Left lung (tissue), 4 donors: ENCODE measurements at regions not wholly inside any gene's neighbourhood (a gene's known extent, or its start where the extent isn't known, plus 50 kb on each side); places are given as distances from the start of the nearest gene placed in this dataset.

Experiments
- ATAC-seq: fragments of 200-7000 bp; cut with Tn5 transposase; one replicate; pipeline ENCODE4 v1.9.1; 2020; ENCODE audit warnings: moderate library complexity
- DNase-seq, 4 donors: peaks; one replicate each; pipeline ENCODE4 v3.0.0-alpha.2; 2013 to 2020
- H3K27ac ChIP-seq, 2 donors: fragments of 200-600 bp; sonication (generic) in 1 of 2; one replicate each; pipeline versions ENCODE4 v1.5.0 to v1.8.0; 2020 to 2021
- H3K27me3 ChIP-seq, 2 donors: fragments of 200-600 bp; sonication (generic) in 1 of 2; one replicate each; pipeline versions ENCODE4 v1.5.0 to v1.8.0; 2020 to 2021
- H3K36me3 ChIP-seq, 2 donors: fragments of 200-600 bp; sonication (generic) in 1 of 2; one replicate each; pipeline versions ENCODE4 v1.5.0 to v1.8.0; 2020 to 2021
- H3K4me1 ChIP-seq, 2 donors: fragments of 200-600 bp; one replicate each; pipeline ENCODE4 v1.8.0; 2021
- H3K4me3 ChIP-seq, 2 donors: fragments of 200-600 bp; sonication (generic) in 1 of 2; one replicate each; pipeline versions ENCODE4 v1.5.0 to v1.8.0; 2020 to 2021; ENCODE audit warnings: mild to moderate bottlenecking in 1 of 2
- H3K9me3 ChIP-seq, 2 donors: fragments of 200-600 bp; sonication (generic) in 1 of 2; one replicate each; pipeline versions ENCODE4 v1.5.0 to v1.8.0; 2020 to 2021
- intact Hi-C, 2 donors: fragments of 100-400 bp; cut with DNase I; formaldehyde crosslinking; loops; one replicate each; pipeline versions ENCODE4 v1.11.2 to v1.14.2; 2022
- TF ChIP-seq, protein P1 (sequence below), 2 donors: fragments of 200-600 bp; sonication (generic) in 1 of 2; IDR thresholded peaks; one replicate each; pipeline versions ENCODE4 v1.5.0 to v1.8.0; 2021; ENCODE audit warnings: antibody characterized with exemption in 2 of 2
- donor health status: DM: no; HTN: yes; CAD: no.
- donor health status: DM: no; HTN: no; CAD: no.

DNA sequence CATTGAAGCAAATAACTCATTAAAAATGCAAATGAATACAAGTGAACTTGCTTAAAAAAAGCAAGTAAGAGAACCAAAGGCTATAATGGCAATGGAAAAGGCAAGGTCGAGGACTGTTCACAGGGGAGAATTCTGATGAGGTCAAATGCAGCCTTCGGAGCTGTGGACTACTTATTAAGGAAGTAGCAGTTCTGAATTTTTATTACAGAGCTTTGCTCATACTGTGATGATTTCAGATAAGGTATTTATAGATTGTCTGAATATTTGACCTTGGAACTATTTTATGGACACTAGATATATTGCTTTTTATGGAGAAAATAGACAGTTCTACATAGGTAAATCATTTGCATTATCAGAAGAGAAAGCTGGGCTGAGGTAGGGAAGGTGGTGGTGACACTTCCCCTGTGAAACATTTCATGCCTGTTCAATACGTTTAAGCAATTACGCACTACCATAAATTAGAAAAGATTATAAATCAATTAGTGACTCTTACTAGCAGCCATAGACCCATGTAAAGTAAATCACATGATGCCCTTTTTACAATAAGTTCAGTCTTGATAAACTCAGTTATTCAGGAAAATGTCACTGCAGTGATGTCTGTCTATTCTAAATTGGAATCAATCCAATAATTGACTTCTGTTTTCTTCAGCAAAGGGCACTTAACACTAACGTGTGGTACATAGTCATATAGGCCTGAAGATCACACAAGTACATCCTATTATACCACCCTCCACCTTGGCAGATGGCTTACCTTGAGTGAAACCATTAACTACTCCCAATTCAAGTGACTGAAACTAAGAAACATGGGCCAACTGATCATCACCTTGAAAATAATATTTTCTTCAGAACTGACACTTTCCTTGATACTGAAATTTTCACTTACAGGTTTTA is 260.0 kb downstream of the KLF12 start:
- intact Hi-C loops, result no loop called here
- TF ChIP-seq, protein P1, sequence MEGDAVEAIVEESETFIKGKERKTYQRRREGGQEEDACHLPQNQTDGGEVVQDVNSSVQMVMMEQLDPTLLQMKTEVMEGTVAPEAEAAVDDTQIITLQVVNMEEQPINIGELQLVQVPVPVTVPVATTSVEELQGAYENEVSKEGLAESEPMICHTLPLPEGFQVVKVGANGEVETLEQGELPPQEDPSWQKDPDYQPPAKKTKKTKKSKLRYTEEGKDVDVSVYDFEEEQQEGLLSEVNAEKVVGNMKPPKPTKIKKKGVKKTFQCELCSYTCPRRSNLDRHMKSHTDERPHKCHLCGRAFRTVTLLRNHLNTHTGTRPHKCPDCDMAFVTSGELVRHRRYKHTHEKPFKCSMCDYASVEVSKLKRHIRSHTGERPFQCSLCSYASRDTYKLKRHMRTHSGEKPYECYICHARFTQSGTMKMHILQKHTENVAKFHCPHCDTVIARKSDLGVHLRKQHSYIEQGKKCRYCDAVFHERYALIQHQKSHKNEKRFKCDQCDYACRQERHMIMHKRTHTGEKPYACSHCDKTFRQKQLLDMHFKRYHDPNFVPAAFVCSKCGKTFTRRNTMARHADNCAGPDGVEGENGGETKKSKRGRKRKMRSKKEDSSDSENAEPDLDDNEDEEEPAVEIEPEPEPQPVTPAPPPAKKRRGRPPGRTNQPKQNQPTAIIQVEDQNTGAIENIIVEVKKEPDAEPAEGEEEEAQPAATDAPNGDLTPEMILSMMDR (IDR thresholded peaks at IDR 0.05), result no peak
- no peak for DNase-seq
- Histone ChIP-seq H3K4me1 (peaks cover 0 to 4% of the 10 kb centered on the region in 2 donors), H3K36me3 (no peaks in the 10 kb centered on the region), H3K27ac (no peak overlapping the region), H3K4me3 (no peak overlapping the region), H3K9me3 (no peaks in the 10 kb centered on the region), H3K27me3 (no peaks in the 10 kb centered on the region)
- no peak for ATAC-seq

DNA sequence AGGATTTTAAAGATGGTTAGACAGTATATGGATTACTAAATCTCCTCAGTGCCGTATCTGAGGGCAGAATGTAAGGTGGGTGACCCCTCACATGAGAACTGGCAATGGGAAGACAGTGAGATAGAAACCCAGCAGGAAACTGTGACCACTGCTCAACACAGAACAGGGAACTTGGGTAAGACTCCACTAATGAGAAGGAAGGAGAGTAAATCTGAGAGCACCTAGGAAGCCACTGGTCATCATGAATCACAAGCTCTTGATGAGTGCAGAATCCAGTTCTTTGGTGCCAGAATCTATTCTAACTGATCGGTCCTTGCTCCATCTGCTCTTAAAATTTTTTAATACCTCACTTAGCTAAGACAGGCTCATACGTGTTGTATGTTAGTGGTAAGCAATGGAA is 261.8 kb downstream of the KLF12 start:
- Histone ChIP-seq H3K4me3 (no peak overlapping the region), H3K4me1 (peaks cover 0 to 4% of the 10 kb centered on the region in 2 donors), H3K9me3 (no peaks in the 10 kb centered on the region), H3K27ac (no peak overlapping the region), H3K27me3 (no peaks in the 10 kb centered on the region), H3K36me3 (no peaks in the 10 kb centered on the region)
- intact Hi-C loops, result no loop called here
- DNase-seq (no peak), ATAC-seq (no peak)
- TF ChIP-seq, protein P1 (IDR thresholded peaks at IDR 0.05), result no peak

DNA sequence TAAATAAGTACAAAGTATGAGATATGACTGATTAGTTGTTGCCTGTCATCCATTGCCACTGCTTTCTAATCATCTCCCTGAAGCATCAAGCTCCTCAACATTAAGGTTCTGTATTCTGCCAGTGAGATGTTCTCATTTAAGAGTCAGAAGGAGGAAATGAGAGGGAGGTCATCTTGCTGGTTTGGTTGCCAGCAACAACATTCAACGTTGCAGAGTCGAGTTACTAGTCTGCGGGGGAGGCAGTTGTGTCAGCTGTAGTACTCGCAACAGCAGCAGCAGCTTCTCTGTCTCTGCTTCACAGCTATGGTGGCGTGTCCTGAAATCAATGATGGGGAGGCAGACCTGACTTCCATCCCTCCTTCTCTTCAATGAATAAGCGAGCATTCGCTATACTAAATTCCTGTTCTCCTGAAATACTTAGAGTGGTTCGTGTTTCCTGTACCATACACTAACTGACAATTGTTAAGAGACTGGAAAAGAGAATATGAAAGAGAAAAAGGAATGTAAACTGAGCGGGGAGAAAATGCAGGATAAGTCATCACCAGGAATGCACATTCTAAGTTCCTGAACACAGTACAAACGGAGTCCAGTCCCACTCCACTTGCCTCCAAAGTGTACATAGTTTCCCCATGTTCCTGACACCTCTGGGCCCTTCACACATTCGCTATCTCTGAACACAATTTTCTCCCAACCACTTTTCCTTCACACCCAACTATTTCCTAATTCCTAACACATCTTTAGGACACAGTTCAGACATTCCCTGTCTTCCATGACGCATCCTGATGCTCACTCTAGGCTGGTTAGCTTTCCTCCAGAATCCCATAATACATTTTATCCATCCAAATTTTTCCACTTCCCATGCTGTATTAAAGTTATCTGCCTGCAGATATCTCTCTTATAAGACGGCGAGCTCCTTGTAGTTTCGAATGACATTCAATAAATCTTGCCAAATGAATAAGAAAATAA is 263.0 kb downstream of the KLF12 start:
- TF ChIP-seq, protein P1 (IDR thresholded peaks at IDR 0.05), result no peak
- H3K4me1 ChIP-seq, result peaks cover 0 to 4% of the 10 kb centered on the region in 2 donors
- no peaks in the 10 kb centered on the region for H3K27me3 ChIP-seq
- H3K27ac ChIP-seq, result no peak overlapping the region
- DNase-seq (peak in 1 of 4 donors; percentile 6), ATAC-seq (no peak)
- no peaks in the 10 kb centered on the region for H3K36me3 ChIP-seq
- H3K4me3 ChIP-seq, result no peak overlapping the region
- no peaks in the 10 kb centered on the region for H3K9me3 ChIP-seq
- intact Hi-C loops, result no loop called here

DNA sequence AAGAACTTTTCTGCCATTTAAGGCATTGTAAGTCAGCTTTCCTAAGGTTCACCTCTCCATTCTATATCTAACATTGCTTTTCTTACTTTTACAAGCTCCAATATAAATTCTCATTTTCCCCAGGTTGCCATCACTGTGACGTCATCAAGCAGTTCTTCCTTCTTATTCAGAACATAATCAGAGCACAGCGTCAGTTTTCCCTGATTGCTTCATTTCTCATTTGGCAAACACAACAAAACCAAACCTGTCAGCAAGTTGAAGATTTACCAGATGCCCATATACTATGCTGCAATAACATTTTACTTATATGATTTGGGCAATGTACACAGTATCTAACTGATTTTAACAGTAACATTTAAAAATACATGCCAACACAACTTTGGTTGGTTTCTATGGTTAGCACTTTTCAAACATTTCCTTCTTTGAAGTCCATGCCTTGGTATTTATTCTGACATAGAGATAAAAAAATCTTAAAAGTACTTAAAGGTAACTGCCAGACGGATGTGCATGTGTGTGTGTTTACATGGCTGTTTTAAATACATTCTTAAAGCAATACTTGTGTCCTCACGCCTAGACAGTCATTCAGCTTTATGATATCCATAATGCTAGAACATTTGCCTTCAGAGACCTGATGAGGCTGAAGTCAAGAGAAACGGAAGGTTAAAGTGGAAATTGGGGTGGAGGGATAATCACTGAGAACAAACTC is 264.0 kb downstream of the KLF12 start:
- Histone ChIP-seq H3K4me3 (no peak overlapping the region), H3K27me3 (no peaks in the 10 kb centered on the region), H3K27ac (no peak overlapping the region), H3K9me3 (no peaks in the 10 kb centered on the region), H3K4me1 (peaks cover 0 to 4% of the 10 kb centered on the region in 2 donors), H3K36me3 (no peaks in the 10 kb centered on the region)
- ATAC-seq (no peak), DNase-seq (peak in 1 of 4 donors; percentile 6)
- TF ChIP-seq, protein P1 (IDR thresholded peaks at IDR 0.05), result no peak
- intact Hi-C loops, result no loop called here
